ENCODE measurements at regions not wholly inside any gene's neighbourhood (a gene's known extent, or its start where the extent isn't known, plus 50 kb on each side); places are given as distances from the start of the nearest gene placed in this dataset.
"Not testable (repeated sequence)": the region's sequence is repeated elsewhere in the genome, so short reads cannot be mapped to it uniquely, and the experiment has no call there.

- no peak for DNase-seq
Observed at GRCh38 chr18:11506856-11507255, 102.5 kb upstream of the SLC35G4 start.

DNA sequence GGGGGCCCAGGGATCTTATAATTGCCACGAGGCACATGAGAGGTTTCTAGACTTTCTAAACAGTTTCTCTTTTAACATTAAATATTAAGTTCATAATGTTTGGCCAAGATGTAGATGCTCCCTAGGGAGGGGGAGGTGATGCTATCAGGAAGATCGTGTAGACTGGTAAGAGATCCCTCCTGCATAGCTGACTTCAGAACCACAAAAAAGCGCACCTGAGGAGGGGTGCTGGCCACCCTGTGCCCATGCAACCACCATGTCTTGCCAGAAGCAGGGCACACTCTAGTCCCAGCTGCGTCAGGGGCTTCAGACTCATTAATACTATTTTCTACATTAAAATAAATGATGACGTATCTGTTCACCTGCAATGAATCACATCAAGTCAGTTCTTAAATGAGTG, 103.4 kb upstream of the SLC35G4 start:
- DNase-seq: no peak

GRCh38 chr18:11504962-11505361, 104.4 kb upstream of the SLC35G4 start:
- no peak for DNase-seq

GRCh38 chr18:11502368-11502767, 107.0 kb upstream of the SLC35G4 start:
- DNase-seq: no peak

DNA sequence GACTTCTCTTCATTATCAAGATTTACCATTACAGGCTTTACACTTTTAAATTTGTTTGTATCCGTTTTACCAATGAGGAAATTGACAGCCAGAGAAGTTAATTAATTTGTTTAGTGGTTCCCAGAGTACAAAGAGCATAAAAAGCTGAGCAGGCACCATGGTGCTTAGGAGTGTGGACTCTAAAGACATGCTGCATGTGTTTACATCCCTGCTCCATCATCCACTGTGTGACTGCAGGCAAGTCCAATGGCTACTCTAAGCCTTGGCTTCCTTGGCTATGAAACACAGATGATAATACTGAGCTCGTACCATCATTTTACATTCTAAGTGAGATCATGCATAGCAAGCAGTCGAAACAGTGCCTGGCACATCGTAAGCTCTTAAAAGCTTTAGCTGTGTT, 108.0 kb upstream of the SLC35G4 start:
- DNase-seq: no peak

DNA sequence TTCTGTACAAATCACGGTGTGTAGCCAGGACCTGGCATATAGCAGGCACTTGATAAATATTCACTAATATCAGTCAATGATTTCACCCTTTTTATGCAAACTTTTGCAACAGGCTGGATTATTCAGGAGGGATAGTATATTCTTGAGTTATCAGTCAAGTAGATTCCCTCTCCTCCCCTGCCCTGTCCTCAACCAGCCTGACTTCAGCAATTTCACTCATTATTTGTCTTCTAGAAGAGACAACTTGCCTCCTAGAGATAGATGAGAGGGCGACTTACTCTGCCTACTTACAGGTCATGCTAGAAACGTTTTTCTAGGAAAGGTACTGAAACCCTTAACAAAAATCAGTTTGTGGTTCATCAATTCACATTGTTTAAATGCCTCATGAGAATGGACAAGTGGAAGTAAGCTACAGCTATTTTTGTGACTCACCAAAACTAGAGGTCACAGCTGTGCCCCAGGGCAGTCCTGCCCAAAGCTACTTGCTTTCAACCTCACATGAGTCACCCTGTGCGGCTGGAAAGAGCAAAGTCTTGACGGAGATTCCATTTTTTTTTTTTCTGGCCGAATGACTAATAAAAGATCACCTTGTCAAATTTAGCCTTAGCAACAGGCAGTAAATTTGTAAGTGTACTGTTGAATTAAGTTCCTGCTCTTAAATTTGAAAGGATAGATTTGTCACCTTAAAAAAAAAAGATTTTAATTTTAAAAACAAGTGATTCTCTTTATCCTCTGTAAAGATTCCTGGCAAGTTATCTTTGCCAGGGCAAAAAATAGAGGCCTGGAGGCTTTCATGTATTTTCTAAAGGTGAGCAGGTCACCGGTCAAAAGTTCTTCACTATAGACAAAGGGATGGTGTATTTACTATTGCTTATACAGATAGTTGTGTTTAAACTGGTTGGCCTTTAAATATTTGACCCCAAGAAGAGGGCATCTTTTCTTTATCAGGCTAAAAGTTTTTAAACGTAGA, 109.0 kb upstream of the SLC35G4 start:
- no peak for DNase-seq

DNA sequence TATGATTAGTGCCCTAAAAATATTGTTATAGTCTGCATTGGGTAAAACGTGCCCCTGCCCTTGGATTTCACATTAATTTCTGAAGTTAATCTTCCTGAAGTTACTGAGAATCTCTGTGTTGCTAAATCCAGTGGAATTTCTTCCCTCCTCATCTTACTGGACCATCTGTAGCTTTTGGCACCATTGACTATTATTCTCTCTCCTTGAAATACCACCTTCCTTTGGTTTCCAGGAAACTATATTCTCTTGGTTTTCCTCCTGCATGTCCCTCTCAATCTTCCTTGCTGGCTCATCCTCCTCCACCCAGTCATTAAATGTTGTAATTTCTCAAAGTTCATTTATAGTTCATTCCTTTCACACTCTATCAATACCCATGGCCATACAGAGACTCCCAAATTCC, 110.6 kb upstream of the SLC35G4 start:
- DNase-seq: no peak

GRCh38 chr18:11497585-11497984, 111.8 kb upstream of the SLC35G4 start:
- no peak for DNase-seq

- DNase-seq: no peak
Observed at GRCh38 chr18:11496526-11497172, 112.7 kb upstream of the SLC35G4 start.

GRCh38 chr18:11495441-11495840, 114.0 kb upstream of the SLC35G4 start:
- no peak for DNase-seq

- DNase-seq: no peak
Observed at GRCh38 chr18:11494107-11494506, 115.3 kb upstream of the SLC35G4 start.

DNA sequence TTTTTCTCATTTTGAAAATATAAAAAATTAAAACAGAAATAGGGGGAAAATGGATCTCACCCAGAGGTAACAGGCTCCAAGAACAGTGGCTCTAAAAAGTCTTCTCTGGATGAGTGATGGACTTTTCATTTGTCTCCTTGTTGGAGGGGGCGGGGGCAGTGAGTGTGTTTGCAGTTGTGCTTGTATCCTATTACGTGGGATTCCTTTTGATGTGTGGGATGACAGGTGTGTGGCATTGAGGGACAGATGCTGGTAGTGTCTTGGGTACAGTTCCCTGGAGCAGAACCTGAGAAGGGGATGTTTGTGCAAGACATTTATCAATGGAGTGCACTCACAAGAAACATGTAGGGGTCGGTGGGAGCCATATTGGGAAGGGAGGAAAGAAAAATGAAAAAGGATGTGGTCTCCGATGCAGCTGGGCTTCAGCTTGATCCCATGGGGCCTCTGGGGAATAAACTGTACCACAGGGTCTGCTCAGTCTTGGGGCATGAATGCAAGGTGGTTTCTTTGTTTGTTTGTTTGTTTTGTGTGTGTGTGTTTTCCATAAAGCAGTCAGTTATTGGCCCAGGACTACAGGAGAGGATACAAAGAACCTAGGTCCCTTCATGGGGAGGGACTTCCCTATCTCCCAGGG, 120.0 kb upstream of the SLC35G4 start:
- no peak for DNase-seq

GRCh38 chr18:11488175-11488574, 121.2 kb upstream of the SLC35G4 start:
- no peak for DNase-seq

GRCh38 chr18:11487390-11487789, 122.0 kb upstream of the SLC35G4 start:
- no peak for DNase-seq

DNA sequence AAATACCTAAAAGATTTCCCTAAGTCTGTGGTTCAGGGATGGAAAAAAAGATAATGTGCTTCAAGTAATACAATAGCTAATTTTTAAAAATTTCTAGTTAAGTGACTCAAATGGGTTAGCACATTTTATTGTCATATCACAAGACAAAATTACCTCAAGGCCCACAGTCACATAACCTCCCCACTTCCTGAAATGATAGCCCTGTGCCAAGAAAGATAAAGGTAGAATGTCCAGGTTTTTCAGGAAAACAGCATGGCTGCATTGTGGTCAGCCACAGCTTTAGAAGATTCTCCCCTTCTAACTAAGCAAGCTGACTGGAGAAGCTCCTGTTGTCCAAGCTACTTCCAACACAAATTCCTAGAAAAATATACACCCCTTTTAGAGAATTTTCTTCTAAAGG, 127.1 kb upstream of the SLC35G4 start:
- DNase-seq: no peak

GRCh38 chr18:11480692-11481091, 128.7 kb upstream of the SLC35G4 start:
- DNase-seq: no peak

DNA sequence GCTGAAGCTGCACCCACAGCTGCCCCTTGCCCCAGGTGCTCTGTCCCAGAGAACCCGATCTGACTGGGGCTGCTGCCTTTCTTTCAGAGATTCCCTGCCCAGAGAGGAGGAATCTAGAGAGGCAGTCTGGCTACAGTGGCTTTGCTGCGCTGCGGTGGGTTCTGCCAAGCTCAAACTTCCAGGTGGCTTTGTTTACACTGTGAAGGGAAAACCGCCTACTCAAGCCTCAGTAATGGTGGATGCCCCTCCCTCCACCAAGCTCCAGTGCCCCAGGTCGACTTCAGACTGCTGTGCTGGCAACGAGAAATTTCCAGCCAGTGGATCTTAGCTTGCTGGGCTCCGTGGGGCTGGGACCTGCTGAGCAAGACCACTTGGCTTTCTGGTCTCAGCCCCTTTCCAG, 130.4 kb upstream of the SLC35G4 start:
- DNase-seq: not testable (repeated sequence)

DNA sequence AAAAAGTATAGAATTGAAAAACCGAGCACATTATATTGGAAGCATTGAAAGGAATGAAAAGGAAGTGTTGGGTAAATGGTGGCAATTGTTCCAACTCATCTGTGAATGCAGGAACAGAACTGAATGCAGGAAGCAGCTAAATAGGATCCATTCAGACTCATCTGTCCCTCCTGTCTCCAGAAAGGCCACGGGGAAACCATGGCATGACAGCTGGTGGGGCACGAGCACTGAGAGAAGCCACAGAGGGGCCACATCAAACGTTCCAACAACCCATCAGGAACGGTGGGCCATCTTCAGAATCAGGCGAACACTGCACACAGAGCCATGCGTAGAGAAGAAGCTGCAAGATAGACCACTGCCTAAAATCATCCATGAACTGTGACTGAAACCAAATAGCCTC, 138.5 kb upstream of the SLC35G4 start:
- no peak for DNase-seq

GRCh38 chr18:11468617-11469016, 140.8 kb upstream of the SLC35G4 start:
- no peak for DNase-seq

- no peak for DNase-seq
Observed at GRCh38 chr18:11468120-11468519, 141.3 kb upstream of the SLC35G4 start.

DNA sequence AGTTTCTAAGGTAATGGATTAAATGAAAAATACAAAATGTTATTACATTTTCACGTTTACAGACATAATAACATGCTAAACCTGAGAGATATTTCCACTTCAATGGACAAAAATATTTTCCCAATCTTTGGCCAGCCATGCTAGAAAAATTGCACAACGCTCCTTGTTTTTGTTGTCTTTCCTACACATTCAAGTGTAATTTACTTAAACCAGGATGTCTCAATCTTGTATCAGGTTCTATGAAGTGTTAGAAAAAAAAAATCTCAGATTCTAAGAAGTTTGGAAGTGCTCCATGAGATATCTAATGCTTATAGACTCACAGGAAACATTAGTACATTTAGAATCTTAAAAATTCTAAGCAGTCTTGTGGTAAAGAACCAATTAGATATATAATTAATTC, 141.8 kb upstream of the SLC35G4 start:
- no peak for DNase-seq

DNA sequence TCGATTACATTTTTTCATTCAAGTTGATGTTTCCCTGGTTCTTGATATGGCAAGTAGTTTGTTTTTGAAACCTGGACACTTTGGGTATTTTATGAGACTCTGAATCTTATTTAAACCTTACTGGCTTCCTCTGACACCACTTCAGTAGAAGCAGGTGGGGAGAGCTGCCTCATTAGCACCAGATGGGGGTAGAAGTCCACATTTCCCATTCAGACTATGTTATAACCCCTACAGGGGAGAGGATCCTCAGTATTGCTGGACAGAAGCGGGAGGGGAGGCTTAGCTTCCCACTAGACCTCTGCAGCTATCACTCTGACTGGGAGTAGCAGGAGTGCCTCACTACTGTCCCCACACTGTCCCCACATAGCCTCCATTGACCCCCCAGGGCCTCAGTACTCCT, 145.3 kb upstream of the SLC35G4 start:
- DNase-seq: no peak

DNA sequence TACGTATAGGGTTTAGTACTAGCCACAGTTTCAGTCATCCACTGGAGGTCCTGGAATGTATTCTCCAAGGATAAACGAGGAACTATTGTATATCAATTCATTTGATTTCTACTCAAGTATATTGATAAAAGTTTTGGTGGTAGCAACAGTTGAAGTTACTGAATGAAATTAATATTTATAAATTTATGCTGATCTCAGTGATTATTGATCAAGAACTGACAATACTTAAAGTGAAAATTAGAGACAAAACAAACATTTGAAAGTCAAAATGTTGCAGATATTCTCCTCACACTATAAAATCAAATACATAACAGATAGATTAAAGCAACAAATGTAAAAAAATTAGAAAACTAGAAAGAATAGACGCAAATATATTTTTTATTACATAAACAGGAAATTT, 150.9 kb upstream of the SLC35G4 start:
- no peak for DNase-seq

GRCh38 chr18:11457853-11458252, 151.5 kb upstream of the SLC35G4 start:
- DNase-seq: not testable (repeated sequence)
